Panc1 (cell line): ENCODE measurements at regions not wholly inside any gene's neighbourhood (a gene's known extent, or its start where the extent isn't known, plus 50 kb on each side); places are given as distances from the start of the nearest gene placed in this dataset.

Experiments
- ATAC-seq: fragments of 200-7000 bp; cut with Tn5 transposase; 2 replicates; pipeline ENCODE4 v1.9.1; 2020; ENCODE audit warnings: mild to moderate bottlenecking, moderate library complexity
- BruUV-seq: library from RNA; stranded (reverse); fragments of 400-500 nt; replicated peaks from 2 replicates; lab custom pipeline; 2021; lab: Mats Ljungman, UMichigan
- CTCF ChIA-PET: fragments of 300-600 bp; sonication (Branson Sonifier 250); formaldehyde crosslinking; loops from one replicate; lab custom pipeline; 2022; ENCODE audit warnings: antibody characterized with exemption; lab: Charles Lee
- POLR2A ChIA-PET: fragments of 300-600 bp; sonication (Branson Sonifier 250); formaldehyde crosslinking; loops from one replicate; lab custom pipeline; 2022; ENCODE audit warnings: antibody characterized with exemption; lab: Charles Lee
- DNase-seq: peaks from one replicate; pipeline ENCODE4 v3.0.0-alpha.2; 2010; ENCODE audit warnings: low read depth, low spot score
- H3K27ac ChIP-seq: 2 replicates; pipeline ENCODE4 v1.5.1; 2011; ENCODE audit warnings: mild to moderate bottlenecking, low read length, inconsistent platforms
- H3K27me3 ChIP-seq: fragments of 200-500 bp; sonication (Bioruptor generic); 2 replicates; pipeline ENCODE4 v1.6.0; 2014; ENCODE audit warnings: low read length, inconsistent platforms; ENCODE audit not compliant: control insufficient read depth, insufficient read depth
- H3K36me3 ChIP-seq: fragments of 200-500 bp; sonication (Bioruptor generic); 2 replicates; pipeline ENCODE4 v1.5.1; 2014; ENCODE audit warnings: inconsistent platforms, mild to moderate bottlenecking, low read length, moderate library complexity; ENCODE audit not compliant: control insufficient read depth, insufficient read depth
- H3K4me1 ChIP-seq: 2 replicates; pipeline ENCODE4 v1.5.1; 2011; ENCODE audit warnings: inconsistent platforms, mild to moderate bottlenecking, low read length, moderate library complexity; ENCODE audit not compliant: control insufficient read depth, insufficient read depth
- H3K4me3 ChIP-seq, 2 experiments: 2 replicates each; pipeline ENCODE4 v1.5.1; 2011 to 2012; ENCODE audit warnings: low read depth in 2 of 2, low read length in 2 of 2, mild to moderate bottlenecking in 2 of 2, inconsistent platforms in 1 of 2, moderate library complexity in 1 of 2
- H3K9me3 ChIP-seq: fragments of 200-500 bp; sonication (Bioruptor generic); 2 replicates; pipeline ENCODE4 v1.5.1; 2014; ENCODE audit warnings: low read depth, mild to moderate bottlenecking, inconsistent platforms, low read length, moderate library complexity; ENCODE audit not compliant: control insufficient read depth, insufficient read depth
- CTCF ChIP-seq: fragments of 450-650 bp; IDR thresholded peaks from 2 replicates; pipeline ENCODE4 v1.5.1; 2017; ENCODE audit warnings: mild to moderate bottlenecking
- POLR2AphosphoS5 ChIP-seq: IDR thresholded peaks from 2 replicates; pipeline ENCODE4 v1.6.1; 2012; ENCODE audit warnings: mild to moderate bottlenecking, low read depth, low read length, moderate library complexity
- REST ChIP-seq, 2 experiments: IDR thresholded peaks; 2 replicates each; pipeline ENCODE4 v1.6.1; 2011 to 2012; ENCODE audit warnings: low read depth in 2 of 2, control low read depth in 1 of 2, low read length in 1 of 2, mild to moderate bottlenecking in 1 of 2, moderate library complexity in 1 of 2; ENCODE audit not compliant: insufficient read depth in 1 of 2
- SIN3A ChIP-seq: IDR thresholded peaks from 2 replicates; pipeline ENCODE4 v1.6.1; 2012; ENCODE audit warnings: low read depth, mild to moderate bottlenecking, low read length, moderate library complexity, borderline replicate concordance; ENCODE audit not compliant: insufficient read depth
- TCF7L2 ChIP-seq: IDR thresholded peaks from 2 replicates; pipeline ENCODE4 v1.6.1; 2011; ENCODE audit warnings: mild to moderate bottlenecking, low read depth, low read length, inconsistent platforms
- in situ Hi-C: cut with HindIII; loops from 2 replicates; pipeline ENCODE4 v1.10.0; 2016; ENCODE audit warnings: low sequenced_read_pairs, low pct_unique_long_range_greater_than_20kb
- intact Hi-C: fragments of 100-400 bp; cut with micrococcal nuclease; formaldehyde crosslinking; loops from one replicate; pipeline ENCODE4 v1.10.0; 2022; ENCODE audit not compliant: unreplicated experiment

- Histone ChIP-seq H3K27me3 (peaks cover 3% of the 10 kb centered on the region; the same call in 1 of the 2 replicates), H3K4me3 (no peak overlapping the region), H3K36me3 (no peaks in the 10 kb centered on the region), H3K27ac (no peak overlapping the region), H3K4me1 (no peaks in the 10 kb centered on the region), H3K9me3 (no peaks in the 10 kb centered on the region)
- intact Hi-C loops, result no loop called here
- in situ Hi-C loops, result no loop called here
- DNase-seq (no peak), ATAC-seq (no peak)
- ChIA-PET CTCF (no interaction called here), POLR2A (no interaction called here)
- no peak for TF ChIP-seq REST (IDR thresholded peaks at IDR 0.05; ENCODE audit: insufficient read depth in 1 of 2, low read depth in 2 of 2, low read length in 1 of 2)
- BruUV-seq, result no TSS peak
Measured at GRCh38 chr1:5502311-5503194, 489.7 kb downstream of the NPHP4 start.

DNA sequence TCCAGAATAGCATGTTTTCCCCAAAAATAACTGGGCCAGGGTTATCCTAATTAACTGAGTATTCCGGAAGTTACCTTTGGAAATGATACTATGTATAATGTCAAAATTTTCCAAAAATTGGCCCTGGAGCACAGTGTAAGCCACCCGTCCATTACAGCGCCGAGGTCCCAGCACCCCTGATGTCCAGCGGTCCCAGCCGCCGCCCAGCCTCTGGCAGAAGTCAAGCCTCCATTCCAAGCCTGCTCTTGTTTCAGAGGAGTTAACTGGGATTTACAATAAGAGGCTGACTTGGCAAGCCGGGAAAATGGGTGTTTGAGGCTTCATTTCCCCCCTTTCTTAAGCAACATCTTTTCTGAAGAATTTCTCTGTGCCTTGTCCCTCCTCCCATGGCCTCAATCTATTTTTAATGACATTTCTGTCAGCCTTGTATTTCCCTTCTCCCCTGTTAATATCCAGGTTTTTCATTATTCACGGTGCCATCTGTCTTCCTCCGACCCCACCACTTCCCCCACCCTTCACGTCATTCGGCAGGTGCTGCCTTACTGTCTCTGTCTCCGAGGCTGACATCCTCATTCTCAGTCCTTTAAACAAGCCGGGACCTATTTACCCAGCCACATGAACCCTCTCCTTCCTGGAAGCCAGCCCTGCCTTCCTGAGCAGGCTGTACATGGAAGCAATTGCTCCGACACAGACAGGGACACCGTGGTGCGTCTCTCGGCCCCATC, 490.9 kb downstream of the NPHP4 start:
- Histone ChIP-seq H3K9me3 (no peaks in the 10 kb centered on the region), H3K27ac (no peak overlapping the region), H3K4me1 (no peaks in the 10 kb centered on the region), H3K4me3 (no peak overlapping the region), H3K36me3 (no peaks in the 10 kb centered on the region), H3K27me3 (peaks cover 3% of the 10 kb centered on the region; the same call in 1 of the 2 replicates)
- TF ChIP-seq POLR2AphosphoS5 (no peak), REST (IDR thresholded peaks at IDR 0.05; ENCODE audit: insufficient read depth in 1 of 2, low read depth in 2 of 2, low read length in 1 of 2) (no peak), CTCF (no peak), SIN3A (no peak), TCF7L2 (no peak)
- ChIA-PET CTCF (no interaction called here), POLR2A (no interaction called here)
- no TSS peak for BruUV-seq
- DNase-seq, result no peak
- in situ Hi-C loops, result no loop called here
- ATAC-seq, result no peak
- intact Hi-C loops, result no loop called here
